NOMO-1 (cell line): ENCODE measurements at regions not wholly inside any gene's neighbourhood (a gene's known extent, or its start where the extent isn't known, plus 50 kb on each side); places are given as distances from the start of the nearest gene placed in this dataset.

Source experiments
- DNase-seq, 2 experiments: peaks; one replicate each; lab custom pipeline; 2025; ENCODE audit not compliant: unreplicated experiment in 2 of 2; lab: John Stamatoyannopoulos, UW

- DNase-seq: no peak
These were observed 192.6 kb upstream of the ALCAM start for GRCh38 chr3:105174017-105174615.

GRCh38 chr3:105177576-105177975, 189.1 kb upstream of the ALCAM start:
- no peak for DNase-seq

GRCh38 chr3:105187344-105187743, 179.4 kb upstream of the ALCAM start:
- DNase-seq: no peak

GRCh38 chr3:105195260-105195659, 171.4 kb upstream of the ALCAM start:
- DNase-seq: no peak

- DNase-seq: no peak
These were observed 168.8 kb upstream of the ALCAM start for GRCh38 chr3:105197863-105198262.

GRCh38 chr3:105199217-105199616, 167.5 kb upstream of the ALCAM start:
- DNase-seq: no peak

- DNase-seq: no peak
These were observed 156.6 kb upstream of the ALCAM start for GRCh38 chr3:105210141-105210540.

GRCh38 chr3:105214590-105214989, 152.1 kb upstream of the ALCAM start:
- DNase-seq: no peak

GRCh38 chr3:105222568-105223093, 144.1 kb upstream of the ALCAM start:
- DNase-seq: no peak

GRCh38 chr3:105223815-105224214, 142.9 kb upstream of the ALCAM start:
- DNase-seq: no peak

GRCh38 chr3:105228696-105229095, 138.0 kb upstream of the ALCAM start:
- no peak for DNase-seq

- no peak for DNase-seq
These were observed 134.2 kb upstream of the ALCAM start for GRCh38 chr3:105232553-105232952.

- DNase-seq: no peak
These were observed 133.7 kb upstream of the ALCAM start for GRCh38 chr3:105233010-105233409.

- DNase-seq: no peak
These were observed 131.5 kb upstream of the ALCAM start for GRCh38 chr3:105235221-105235620.

- no peak for DNase-seq
These were observed 130.9 kb upstream of the ALCAM start for GRCh38 chr3:105235785-105236184.

GRCh38 chr3:105238367-105238766, 128.3 kb upstream of the ALCAM start:
- DNase-seq: no peak

GRCh38 chr3:105243076-105243475, 123.6 kb upstream of the ALCAM start:
- no peak for DNase-seq

- DNase-seq: no peak
These were observed 120.2 kb upstream of the ALCAM start for GRCh38 chr3:105246536-105246935.

- no peak for DNase-seq
These were observed 113.5 kb upstream of the ALCAM start for GRCh38 chr3:105253225-105253624.

- DNase-seq: no peak
These were observed 112.6 kb upstream of the ALCAM start for GRCh38 chr3:105254154-105254553.

GRCh38 chr3:105255350-105255749, 111.4 kb upstream of the ALCAM start:
- DNase-seq: no peak

- DNase-seq: no peak
These were observed 107.2 kb upstream of the ALCAM start for GRCh38 chr3:105259496-105259895.

- no peak for DNase-seq
These were observed 106.3 kb upstream of the ALCAM start for GRCh38 chr3:105260385-105260784.
